ENCODE measurements at regions not wholly inside any gene's neighbourhood (a gene's known extent, or its start where the extent isn't known, plus 50 kb on each side); places are given as distances from the start of the nearest gene placed in this dataset.

DNA sequence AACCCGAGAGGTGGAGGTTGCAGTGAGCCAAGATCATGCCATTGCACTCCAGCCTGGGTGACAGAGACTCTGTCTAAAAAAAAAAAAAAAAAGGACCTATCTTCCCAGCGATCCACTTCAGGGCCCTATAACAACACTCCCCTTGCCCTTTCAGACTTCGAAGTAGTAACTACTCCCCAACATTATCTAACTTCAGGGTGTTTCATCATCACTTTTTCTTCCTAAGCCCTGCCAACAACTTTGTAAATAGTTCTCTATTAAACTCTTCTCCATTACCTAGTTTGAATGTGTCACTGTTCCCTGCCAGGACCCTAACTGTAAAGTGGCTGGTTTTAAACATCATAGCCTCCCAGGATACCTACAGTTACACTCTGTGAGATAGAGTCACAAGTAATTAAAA is 220.8 kb downstream of the BTG1 start:
- TF ChIP-seq, protein P1, sequence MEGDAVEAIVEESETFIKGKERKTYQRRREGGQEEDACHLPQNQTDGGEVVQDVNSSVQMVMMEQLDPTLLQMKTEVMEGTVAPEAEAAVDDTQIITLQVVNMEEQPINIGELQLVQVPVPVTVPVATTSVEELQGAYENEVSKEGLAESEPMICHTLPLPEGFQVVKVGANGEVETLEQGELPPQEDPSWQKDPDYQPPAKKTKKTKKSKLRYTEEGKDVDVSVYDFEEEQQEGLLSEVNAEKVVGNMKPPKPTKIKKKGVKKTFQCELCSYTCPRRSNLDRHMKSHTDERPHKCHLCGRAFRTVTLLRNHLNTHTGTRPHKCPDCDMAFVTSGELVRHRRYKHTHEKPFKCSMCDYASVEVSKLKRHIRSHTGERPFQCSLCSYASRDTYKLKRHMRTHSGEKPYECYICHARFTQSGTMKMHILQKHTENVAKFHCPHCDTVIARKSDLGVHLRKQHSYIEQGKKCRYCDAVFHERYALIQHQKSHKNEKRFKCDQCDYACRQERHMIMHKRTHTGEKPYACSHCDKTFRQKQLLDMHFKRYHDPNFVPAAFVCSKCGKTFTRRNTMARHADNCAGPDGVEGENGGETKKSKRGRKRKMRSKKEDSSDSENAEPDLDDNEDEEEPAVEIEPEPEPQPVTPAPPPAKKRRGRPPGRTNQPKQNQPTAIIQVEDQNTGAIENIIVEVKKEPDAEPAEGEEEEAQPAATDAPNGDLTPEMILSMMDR (conservative IDR thresholded peaks at IDR 0.05; ENCODE audit: low read depth, low read length), result no peak
- no peak for TF ChIP-seq EZH2 (IDR thresholded peaks at IDR 0.05; ENCODE audit: borderline replicate concordance, low read depth, low read length, poor library complexity, severe bottlenecking)

All from A673 (cell line).